ENCODE measurements at regions not wholly inside any gene's neighbourhood (a gene's known extent, or its start where the extent isn't known, plus 50 kb on each side); places are given as distances from the start of the nearest gene placed in this dataset.

GRCh38 chr3:5576277-5577011 lies 388.9 kb downstream of the EDEM1 start:
- TF ChIP-seq CTCF (IDR thresholded peaks at IDR 0.05) (no peak), POLR2A (IDR thresholded peaks at IDR 0.05) (no peak)
